ENCODE measurements at regions not wholly inside any gene's neighbourhood (a gene's known extent, or its start where the extent isn't known, plus 50 kb on each side); places are given as distances from the start of the nearest gene placed in this dataset.

GRCh38 chr2:104620801-104621200 lies 233.1 kb upstream of the POU3F3 start:
- ATAC-seq: no peak
- TF ChIP-seq ARNTL (CRISPR knock-in tag; IDR thresholded peaks at IDR 0.05; ENCODE audit: borderline replicate concordance, low read depth) (no peak), ZNF8 (CRISPR knock-in tag; IDR thresholded peaks at IDR 0.05) (no peak), ZFP30 (CRISPR knock-in tag; IDR thresholded peaks at IDR 0.05) (no peak), ISL1 (CRISPR knock-in tag; IDR thresholded peaks at IDR 0.05) (no peak), ZNF565 (CRISPR knock-in tag; conservative IDR thresholded peaks at IDR 0.05; ENCODE audit: low read depth) (no peak), CSDC2 (CRISPR knock-in tag; IDR thresholded peaks at IDR 0.05) (no peak), POU6F1 (CRISPR knock-in tag; IDR thresholded peaks at IDR 0.05; ENCODE audit: borderline replicate concordance, low read depth) (no peak), OSR1 (CRISPR knock-in tag; IDR thresholded peaks at IDR 0.05) (no peak), RARB (CRISPR knock-in tag; IDR thresholded peaks at IDR 0.05) (no peak), TOX (CRISPR knock-in tag; IDR thresholded peaks at IDR 0.05; ENCODE audit: borderline replicate concordance) (no peak), ZFP3 (CRISPR knock-in tag; IDR thresholded peaks at IDR 0.05) (no peak), BACH2 (CRISPR knock-in tag; IDR thresholded peaks at IDR 0.05; ENCODE audit: borderline replicate concordance) (no peak), SNAI2 (CRISPR knock-in tag; IDR thresholded peaks at IDR 0.05) (no peak)
- TF ChIP-seq, protein P1, sequence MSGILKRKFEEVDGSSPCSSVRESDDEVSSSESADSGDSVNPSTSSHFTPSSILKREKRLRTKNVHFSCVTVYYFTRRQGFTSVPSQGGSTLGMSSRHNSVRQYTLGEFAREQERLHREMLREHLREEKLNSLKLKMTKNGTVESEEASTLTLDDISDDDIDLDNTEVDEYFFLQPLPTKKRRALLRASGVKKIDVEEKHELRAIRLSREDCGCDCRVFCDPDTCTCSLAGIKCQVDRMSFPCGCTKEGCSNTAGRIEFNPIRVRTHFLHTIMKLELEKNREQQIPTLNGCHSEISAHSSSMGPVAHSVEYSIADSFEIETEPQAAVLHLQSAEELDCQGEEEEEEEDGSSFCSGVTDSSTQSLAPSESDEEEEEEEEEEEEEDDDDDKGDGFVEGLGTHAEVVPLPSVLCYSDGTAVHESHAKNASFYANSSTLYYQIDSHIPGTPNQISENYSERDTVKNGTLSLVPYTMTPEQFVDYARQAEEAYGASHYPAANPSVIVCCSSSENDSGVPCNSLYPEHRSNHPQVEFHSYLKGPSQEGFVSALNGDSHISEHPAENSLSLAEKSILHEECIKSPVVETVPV (CRISPR knock-in tag; IDR thresholded peaks at IDR 0.05): no peak

DNA sequence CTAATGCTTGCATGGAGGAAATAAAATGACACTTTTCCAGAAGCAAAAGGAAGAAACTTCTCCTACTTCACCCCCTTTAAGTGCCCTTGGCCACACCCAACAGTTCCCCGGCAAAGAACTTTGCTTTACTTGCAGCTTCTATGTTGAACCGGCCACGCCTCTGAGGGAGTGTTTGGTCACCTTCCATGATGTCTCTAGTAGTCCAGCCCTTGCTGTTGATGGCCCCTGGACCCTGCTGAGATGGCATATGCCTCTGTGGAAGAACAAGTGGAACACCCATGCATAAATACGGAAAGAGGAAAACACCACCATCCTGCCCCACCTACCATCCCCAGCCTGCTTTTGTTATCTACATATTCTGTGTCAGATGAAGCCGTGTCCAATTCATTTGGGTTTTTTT lies 218.3 kb upstream of the POU3F3 start:
- no peak for ATAC-seq
- TF ChIP-seq, protein P2, sequence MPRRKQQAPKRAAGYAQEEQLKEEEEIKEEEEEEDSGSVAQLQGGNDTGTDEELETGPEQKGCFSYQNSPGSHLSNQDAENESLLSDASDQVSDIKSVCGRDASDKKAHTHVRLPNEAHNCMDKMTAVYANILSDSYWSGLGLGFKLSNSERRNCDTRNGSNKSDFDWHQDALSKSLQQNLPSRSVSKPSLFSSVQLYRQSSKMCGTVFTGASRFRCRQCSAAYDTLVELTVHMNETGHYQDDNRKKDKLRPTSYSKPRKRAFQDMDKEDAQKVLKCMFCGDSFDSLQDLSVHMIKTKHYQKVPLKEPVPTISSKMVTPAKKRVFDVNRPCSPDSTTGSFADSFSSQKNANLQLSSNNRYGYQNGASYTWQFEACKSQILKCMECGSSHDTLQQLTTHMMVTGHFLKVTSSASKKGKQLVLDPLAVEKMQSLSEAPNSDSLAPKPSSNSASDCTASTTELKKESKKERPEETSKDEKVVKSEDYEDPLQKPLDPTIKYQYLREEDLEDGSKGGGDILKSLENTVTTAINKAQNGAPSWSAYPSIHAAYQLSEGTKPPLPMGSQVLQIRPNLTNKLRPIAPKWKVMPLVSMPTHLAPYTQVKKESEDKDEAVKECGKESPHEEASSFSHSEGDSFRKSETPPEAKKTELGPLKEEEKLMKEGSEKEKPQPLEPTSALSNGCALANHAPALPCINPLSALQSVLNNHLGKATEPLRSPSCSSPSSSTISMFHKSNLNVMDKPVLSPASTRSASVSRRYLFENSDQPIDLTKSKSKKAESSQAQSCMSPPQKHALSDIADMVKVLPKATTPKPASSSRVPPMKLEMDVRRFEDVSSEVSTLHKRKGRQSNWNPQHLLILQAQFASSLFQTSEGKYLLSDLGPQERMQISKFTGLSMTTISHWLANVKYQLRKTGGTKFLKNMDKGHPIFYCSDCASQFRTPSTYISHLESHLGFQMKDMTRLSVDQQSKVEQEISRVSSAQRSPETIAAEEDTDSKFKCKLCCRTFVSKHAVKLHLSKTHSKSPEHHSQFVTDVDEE (CRISPR knock-in tag; IDR thresholded peaks at IDR 0.05): no peak
- TF ChIP-seq POU6F1 (CRISPR knock-in tag; IDR thresholded peaks at IDR 0.05; ENCODE audit: borderline replicate concordance, low read depth) (no peak), CREB5 (CRISPR knock-in tag; IDR thresholded peaks at IDR 0.05; ENCODE audit: low read depth) (no peak), ESRRG (CRISPR knock-in tag; IDR thresholded peaks at IDR 0.05) (no peak), TCF4 (CRISPR knock-in tag; IDR thresholded peaks at IDR 0.05; ENCODE audit: borderline replicate concordance) (no peak), BACH2 (CRISPR knock-in tag; IDR thresholded peaks at IDR 0.05; ENCODE audit: borderline replicate concordance) (no peak), SNAI2 (CRISPR knock-in tag; IDR thresholded peaks at IDR 0.05) (no peak), TOX (CRISPR knock-in tag; IDR thresholded peaks at IDR 0.05; ENCODE audit: borderline replicate concordance) (no peak), ARNTL (CRISPR knock-in tag; IDR thresholded peaks at IDR 0.05; ENCODE audit: borderline replicate concordance, low read depth) (no peak), CSDC2 (CRISPR knock-in tag; IDR thresholded peaks at IDR 0.05) (no peak), ZFP3 (CRISPR knock-in tag; IDR thresholded peaks at IDR 0.05) (no peak)

- no peak; the same call in 2 of the 3 replicates for ATAC-seq
- TF ChIP-seq ESRRG (CRISPR knock-in tag; IDR thresholded peaks at IDR 0.05): no peak
- TF ChIP-seq, protein P2 (CRISPR knock-in tag; IDR thresholded peaks at IDR 0.05): 0 out of 2 replicates have a peak, but pooled peaks have one; percentile 61
- TF ChIP-seq ZNF565 (CRISPR knock-in tag; conservative IDR thresholded peaks at IDR 0.05; ENCODE audit: low read depth): no peak
- TF ChIP-seq, protein P3, sequence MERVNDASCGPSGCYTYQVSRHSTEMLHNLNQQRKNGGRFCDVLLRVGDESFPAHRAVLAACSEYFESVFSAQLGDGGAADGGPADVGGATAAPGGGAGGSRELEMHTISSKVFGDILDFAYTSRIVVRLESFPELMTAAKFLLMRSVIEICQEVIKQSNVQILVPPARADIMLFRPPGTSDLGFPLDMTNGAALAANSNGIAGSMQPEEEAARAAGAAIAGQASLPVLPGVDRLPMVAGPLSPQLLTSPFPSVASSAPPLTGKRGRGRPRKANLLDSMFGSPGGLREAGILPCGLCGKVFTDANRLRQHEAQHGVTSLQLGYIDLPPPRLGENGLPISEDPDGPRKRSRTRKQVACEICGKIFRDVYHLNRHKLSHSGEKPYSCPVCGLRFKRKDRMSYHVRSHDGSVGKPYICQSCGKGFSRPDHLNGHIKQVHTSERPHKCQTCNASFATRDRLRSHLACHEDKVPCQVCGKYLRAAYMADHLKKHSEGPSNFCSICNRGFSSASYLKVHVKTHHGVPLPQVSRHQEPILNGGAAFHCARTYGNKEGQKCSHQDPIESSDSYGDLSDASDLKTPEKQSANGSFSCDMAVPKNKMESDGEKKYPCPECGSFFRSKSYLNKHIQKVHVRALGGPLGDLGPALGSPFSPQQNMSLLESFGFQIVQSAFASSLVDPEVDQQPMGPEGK (CRISPR knock-in tag; IDR thresholded peaks at IDR 0.05; ENCODE audit: borderline replicate concordance): no peak
- TF ChIP-seq TCF4 (CRISPR knock-in tag; IDR thresholded peaks at IDR 0.05; ENCODE audit: borderline replicate concordance): peak; percentile 32; the same call in 1 of the 2 replicates
- TF ChIP-seq POU6F1 (CRISPR knock-in tag; IDR thresholded peaks at IDR 0.05; ENCODE audit: borderline replicate concordance, low read depth): no peak
- TF ChIP-seq OSR1 (CRISPR knock-in tag; IDR thresholded peaks at IDR 0.05): no peak
Observed at GRCh38 chr2:104638190-104638858, 215.6 kb upstream of the POU3F3 start.

Measured in SK-N-SH treated with all-trans-retinoic acid at 6 μM for 48 hours (cell line).